Stimulated activated CD4-positive, alpha-beta T cell treated with anti-CD3 and anti-CD28 coated beads, Interleukin-4, amount 100 ng/mL, for 1 hour (primary cell): ENCODE measurements at regions not wholly inside any gene's neighbourhood (a gene's known extent, or its start where the extent isn't known, plus 50 kb on each side); places are given as distances from the start of the nearest gene placed in this dataset.

Source experiments
- DNase-seq: peaks from one replicate; pipeline ENCODE4 v3.0.0-alpha.2; 2020

- DNase-seq = no peak
Measured at GRCh38 chr2:76314271-76315020, 603.7 kb upstream of the GCFC2 start.

DNA sequence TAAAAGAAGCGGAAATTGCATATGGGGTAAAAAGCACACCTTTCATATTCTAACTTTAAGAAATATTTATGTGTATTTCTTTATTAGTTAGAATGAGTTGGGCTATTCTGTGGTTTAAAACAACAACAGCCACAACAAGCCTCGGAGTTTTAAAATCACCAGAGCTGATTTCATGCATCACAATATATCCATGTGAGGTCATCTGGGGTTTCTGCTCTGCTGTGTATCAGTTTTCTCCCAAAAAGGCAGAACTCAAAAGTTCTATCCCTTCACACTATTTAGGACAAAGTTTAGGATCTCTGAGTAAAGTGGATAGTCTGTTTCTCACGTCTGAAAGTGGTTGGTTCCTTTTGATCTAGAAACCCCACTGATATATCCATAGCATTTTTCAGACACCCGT is 601.5 kb upstream of the GCFC2 start:
- no peak for DNase-seq

GRCh38 chr2:76311728-76312127 is 601.0 kb upstream of the GCFC2 start:
- no peak for DNase-seq

- DNase-seq = no peak
Measured at GRCh38 chr2:76310894-76311633, 600.3 kb upstream of the GCFC2 start.

DNA sequence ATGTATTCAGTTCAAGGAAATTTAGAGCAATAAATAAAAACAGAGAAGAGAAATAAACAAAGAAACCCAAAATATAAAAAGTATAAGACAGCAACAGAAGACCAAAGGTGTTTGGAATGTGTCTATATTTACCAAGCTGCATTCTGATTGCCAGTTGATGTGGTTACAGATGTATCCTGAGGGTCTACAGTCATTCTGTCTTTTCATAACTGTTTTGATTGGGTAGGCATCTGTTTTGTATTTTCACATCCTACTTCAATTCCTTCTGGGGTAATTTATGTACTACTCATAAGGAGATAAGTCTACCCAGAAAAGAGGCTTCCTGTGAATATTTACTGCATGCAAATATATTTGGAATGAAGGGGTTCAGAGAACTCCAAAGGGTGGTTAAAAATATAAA is 596.8 kb upstream of the GCFC2 start:
- no peak for DNase-seq

DNA sequence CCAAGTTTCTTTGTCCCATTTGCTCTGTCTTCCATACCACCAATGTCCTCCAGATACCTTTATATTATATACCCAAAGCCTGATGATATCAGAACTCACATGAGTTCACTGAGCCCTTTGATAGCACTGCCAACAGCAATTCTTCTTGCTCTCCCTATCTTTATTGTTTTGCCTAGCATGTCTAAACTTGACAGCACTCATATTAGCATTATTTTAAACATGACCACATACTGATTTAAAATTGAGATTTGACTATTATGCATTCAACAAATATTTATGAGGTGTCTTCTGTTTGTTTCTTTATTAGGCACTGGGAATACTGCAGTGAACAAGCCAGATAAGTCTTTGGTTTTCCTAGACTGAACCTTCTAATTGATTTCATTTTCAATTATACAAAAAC is 587.3 kb upstream of the GCFC2 start:
- DNase-seq = no peak

DNA sequence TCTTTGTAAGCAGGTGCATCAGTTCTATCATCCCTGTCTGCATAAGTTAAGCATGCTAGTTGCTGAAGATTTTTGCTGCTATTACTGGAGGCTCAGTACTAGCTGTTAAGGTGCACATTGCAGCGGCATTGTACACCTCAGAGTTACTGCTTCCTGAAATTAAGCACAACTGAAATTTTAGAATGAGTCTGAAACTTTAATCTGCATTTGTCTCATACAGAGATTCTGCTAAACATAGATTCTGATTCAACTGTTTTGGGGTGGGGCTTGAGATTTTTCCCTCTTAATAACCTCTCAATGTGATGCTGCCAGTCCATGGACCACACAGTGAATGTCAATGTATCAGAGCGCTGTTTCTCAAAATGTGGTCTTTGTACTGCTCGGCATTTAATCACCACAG is 585.7 kb upstream of the GCFC2 start:
- DNase-seq = no peak

- DNase-seq = no peak
Measured at GRCh38 chr2:76295762-76296161, 585.0 kb upstream of the GCFC2 start.

DNA sequence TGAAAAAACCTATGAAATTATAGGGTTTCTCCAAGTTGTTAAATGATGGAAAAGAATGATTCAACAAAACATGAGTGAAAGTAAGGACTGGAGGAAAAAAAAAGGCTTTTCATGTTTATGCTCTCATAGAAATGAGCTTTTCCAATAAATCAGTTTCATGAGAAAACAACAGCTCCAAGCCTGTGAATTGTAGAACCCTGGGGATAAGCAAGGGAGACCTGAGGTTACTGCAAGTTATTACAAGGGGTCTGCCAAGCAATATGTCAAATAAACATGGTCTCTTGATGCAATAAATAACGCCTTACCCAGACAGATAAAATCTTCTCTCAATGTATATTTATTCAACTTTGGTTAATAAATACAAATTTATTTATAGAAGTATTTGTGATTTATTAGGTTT is 577.9 kb upstream of the GCFC2 start:
- no peak for DNase-seq

GRCh38 chr2:76288146-76288545 is 577.4 kb upstream of the GCFC2 start:
- DNase-seq = no peak

DNA sequence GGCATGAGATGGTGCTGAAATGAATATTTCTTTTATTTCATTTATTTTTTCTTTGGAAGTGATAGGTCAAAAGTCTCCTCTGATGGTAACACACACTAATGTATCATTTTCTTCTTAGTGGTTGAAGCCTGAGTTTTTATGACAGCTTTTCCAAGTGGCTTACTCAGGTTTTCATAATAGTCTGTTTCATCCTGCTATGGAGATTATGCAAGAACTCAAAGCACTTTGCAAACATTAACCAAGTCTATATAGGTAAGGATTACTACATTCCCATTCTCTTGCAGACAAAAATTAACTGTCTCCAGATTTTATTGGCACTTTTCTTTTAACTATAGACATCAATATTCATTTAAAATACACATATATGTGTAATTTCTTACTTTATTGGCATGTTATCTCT is 572.6 kb upstream of the GCFC2 start:
- DNase-seq = no peak

GRCh38 chr2:76281156-76281841 is 570.6 kb upstream of the GCFC2 start:
- DNase-seq = no peak

DNA sequence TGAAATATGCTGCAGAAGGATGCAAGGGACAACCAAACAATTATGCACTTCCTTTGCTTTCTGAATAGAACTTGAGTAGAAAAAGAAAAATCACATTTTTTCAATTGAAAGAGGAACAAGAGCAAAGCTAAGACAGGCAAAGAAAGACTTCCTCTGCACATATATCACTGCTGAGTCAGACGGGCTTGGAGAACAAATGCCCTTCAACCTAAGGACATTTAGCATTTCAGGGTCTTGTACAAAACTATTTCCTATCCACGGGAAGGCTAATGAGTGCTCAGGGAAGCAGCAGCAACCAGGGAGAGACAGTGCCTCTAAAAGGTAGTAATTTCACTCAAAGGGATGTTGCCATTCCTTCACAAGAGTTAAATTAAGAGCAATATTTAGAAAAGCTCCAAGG is 570.0 kb upstream of the GCFC2 start:
- no peak for DNase-seq

- no peak for DNase-seq
Measured at GRCh38 chr2:76279142-76279541, 568.4 kb upstream of the GCFC2 start.

- DNase-seq = no peak
Measured at GRCh38 chr2:76275788-76276187, 565.1 kb upstream of the GCFC2 start.

DNA sequence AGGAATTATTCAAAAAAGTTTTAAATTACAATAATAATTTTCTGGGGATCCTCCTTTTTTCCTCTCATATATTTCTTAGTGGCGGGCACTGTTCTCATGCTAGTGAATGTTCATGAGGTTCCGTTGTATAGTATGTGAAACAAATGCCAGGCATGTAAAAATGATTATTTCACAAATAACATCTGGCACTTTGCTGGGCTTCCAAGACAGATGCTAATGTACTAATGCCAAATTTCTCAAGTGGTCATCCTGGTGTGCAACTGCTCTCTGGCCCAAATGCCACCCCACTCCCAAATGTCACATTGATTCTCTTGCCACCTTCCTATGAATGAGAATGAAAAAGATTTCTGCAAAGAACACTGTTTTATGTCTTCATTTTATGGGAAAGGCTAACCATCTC is 564.0 kb upstream of the GCFC2 start:
- DNase-seq = no peak

DNA sequence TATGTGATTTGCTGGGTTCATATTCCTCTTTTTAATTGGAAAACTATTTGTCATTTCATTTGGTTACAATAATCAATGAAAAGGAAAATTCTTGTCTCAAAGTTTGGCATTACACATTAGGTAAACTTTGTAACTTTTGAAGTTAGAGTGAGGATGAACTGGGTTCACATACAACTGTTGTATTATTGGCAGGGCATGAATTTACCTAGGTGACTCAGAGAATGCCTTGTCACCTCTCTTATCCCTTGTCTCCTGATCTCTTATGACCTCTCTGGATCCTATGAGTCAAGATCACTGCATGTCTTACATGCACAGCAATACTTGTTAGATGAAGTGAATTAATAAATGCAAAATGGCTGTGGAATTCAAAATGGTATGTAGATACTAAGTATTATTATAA is 563.4 kb upstream of the GCFC2 start:
- no peak for DNase-seq

- no peak for DNase-seq
Measured at GRCh38 chr2:76270096-76270710, 559.5 kb upstream of the GCFC2 start.

- DNase-seq = no peak
Measured at GRCh38 chr2:76268902-76269620, 558.3 kb upstream of the GCFC2 start.

- no peak for DNase-seq
Measured at GRCh38 chr2:76268484-76268883, 557.8 kb upstream of the GCFC2 start.

- DNase-seq = no peak
Measured at GRCh38 chr2:76257802-76258201, 547.1 kb upstream of the GCFC2 start.

DNA sequence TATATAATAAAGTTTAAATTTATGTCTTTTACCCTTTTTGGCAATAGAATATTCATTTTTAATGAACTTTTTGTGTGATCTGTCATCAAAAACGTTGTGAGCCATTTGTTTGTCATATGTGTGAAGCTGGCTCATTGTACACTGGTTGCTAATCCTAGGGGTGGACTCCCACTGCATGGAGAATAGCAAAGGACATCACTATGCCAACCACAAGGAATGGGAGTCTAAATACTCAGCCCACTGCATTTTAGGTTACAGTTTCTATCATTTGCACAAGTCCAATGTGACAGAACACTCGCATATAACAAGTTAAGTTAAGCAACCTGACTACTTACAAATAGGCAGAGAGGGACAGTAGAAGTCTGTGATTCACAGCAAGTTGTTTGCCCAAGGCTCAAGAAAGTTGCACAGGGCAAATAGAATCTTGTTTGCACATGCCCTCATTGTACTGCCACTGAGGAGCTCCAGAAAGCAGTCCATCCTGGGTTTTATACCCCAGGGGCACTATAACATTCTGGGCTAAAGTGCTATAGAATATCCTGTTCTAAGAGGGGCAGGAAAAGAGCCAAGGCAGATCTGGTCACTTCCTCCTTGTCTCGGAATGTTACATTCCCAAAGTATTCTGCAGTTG is 545.9 kb upstream of the GCFC2 start:
- no peak for DNase-seq
